GM23338 (cell line): ENCODE measurements at regions not wholly inside any gene's neighbourhood (a gene's known extent, or its start where the extent isn't known, plus 50 kb on each side); places are given as distances from the start of the nearest gene placed in this dataset.

Experiments used
- ATAC-seq: fragments of 200-7000 bp; cut with Tn5 transposase; 3 replicates; pipeline ENCODE4 v1.9.1; 2020
- DNase-seq: peaks from one replicate; pipeline ENCODE4 v3.0.0-alpha.2; 2015; ENCODE audit warnings: low spot score
- H2AFZ ChIP-seq: fragments of 200-600 bp; sonication (generic); 2 replicates; pipeline ENCODE4 v1.8.0; 2016; ENCODE audit warnings: antibody characterized with exemption, mild to moderate bottlenecking, moderate library complexity
- H3F3A ChIP-seq: fragments of 200-600 bp; sonication (generic); replicated peaks from 2 replicates; pipeline ENCODE4 v1.8.0; 2017; ENCODE audit warnings: antibody characterized with exemption, mixed run types, low read depth
- H3K27ac ChIP-seq: fragments of 200-600 bp; sonication (generic); 2 replicates; pipeline ENCODE4 v1.6.1; 2016; ENCODE audit warnings: low read depth
- H3K27me3 ChIP-seq: fragments of 200-600 bp; sonication (generic); 2 replicates; pipeline ENCODE4 v1.8.0; 2016; ENCODE audit warnings: mild to moderate bottlenecking, mixed run types, moderate library complexity; ENCODE audit not compliant: insufficient read depth
- H3K36me3 ChIP-seq: fragments of 200-600 bp; sonication (generic); 2 replicates; pipeline ENCODE4 v1.8.0; 2016; ENCODE audit warnings: mild to moderate bottlenecking; ENCODE audit not compliant: insufficient read depth
- H3K4me1 ChIP-seq: fragments of 200-600 bp; sonication (generic); 2 replicates; pipeline ENCODE4 v1.8.0; 2016; ENCODE audit warnings: mild to moderate bottlenecking, moderate library complexity; ENCODE audit not compliant: insufficient read depth
- H3K4me2 ChIP-seq: fragments of 200-600 bp; sonication (generic); 2 replicates; pipeline ENCODE4 v1.7.1; 2017; ENCODE audit warnings: mixed run types
- H3K4me3 ChIP-seq: fragments of 200-600 bp; sonication (generic); 2 replicates; pipeline ENCODE4 v1.6.1; 2016; ENCODE audit warnings: mixed run types
- H3K79me2 ChIP-seq: fragments of 200-600 bp; sonication (generic); replicated peaks from 2 replicates; pipeline ENCODE4 v1.8.0; 2017; ENCODE audit warnings: mild to moderate bottlenecking; ENCODE audit not compliant: insufficient read depth
- H3K9me2 ChIP-seq: fragments of 200-600 bp; sonication (generic); 2 replicates; pipeline ENCODE4 v1.8.0; 2017; ENCODE audit not compliant: insufficient read depth
- H4K20me1 ChIP-seq: fragments of 200-600 bp; sonication (generic); replicated peaks from 2 replicates; pipeline ENCODE4 v1.8.0; 2017; ENCODE audit warnings: mild to moderate bottlenecking; ENCODE audit not compliant: insufficient read depth
- H3K27ac Mint-ChIP-seq: 2 replicates; pipeline ENCODE4 v1.8.0; 2020; ENCODE audit warnings: inconsistent platforms, mild to moderate bottlenecking, moderate library complexity, mixed read lengths
- H3K27me3 Mint-ChIP-seq: 3 replicates; pipeline ENCODE4 v1.8.0; 2022; ENCODE audit warnings: low read depth, mild to moderate bottlenecking, moderate library complexity, mixed read lengths, inconsistent platforms; ENCODE audit not compliant: insufficient read depth, poor library complexity
- H3K36me3 Mint-ChIP-seq: 3 replicates; pipeline ENCODE4 v1.8.0; 2021; ENCODE audit warnings: low read depth, mild to moderate bottlenecking, inconsistent platforms, moderate library complexity, mixed read lengths
- H3K4me1 Mint-ChIP-seq: 3 replicates; pipeline ENCODE4 v1.8.0; 2020; ENCODE audit warnings: mild to moderate bottlenecking, inconsistent platforms, mixed read lengths
- H3K4me3 Mint-ChIP-seq: 3 replicates; pipeline ENCODE4 v1.8.0; 2021; ENCODE audit warnings: moderate library complexity, mild to moderate bottlenecking, inconsistent platforms, mixed read lengths
- H3K9me3 Mint-ChIP-seq: 3 replicates; pipeline ENCODE4 v1.8.0; 2020; ENCODE audit warnings: moderate library complexity, mild to moderate bottlenecking, inconsistent platforms, mixed read lengths
- EZH2phosphoT487 ChIP-seq: fragments of 200-600 bp; sonication (generic); IDR thresholded peaks from one replicate; pipeline ENCODE4 v1.8.1; 2018; ENCODE audit warnings: antibody characterized with exemption; ENCODE audit not compliant: unreplicated experiment
- JUNB ChIP-seq: IDR thresholded peaks from one replicate; pipeline ENCODE4 v1.6.1; 2016; ENCODE audit warnings: antibody characterized with exemption; ENCODE audit not compliant: unreplicated experiment
- NANOG ChIP-seq: IDR thresholded peaks from 2 replicates; pipeline ENCODE4 v1.6.1; 2016; ENCODE audit warnings: antibody characterized with exemption, borderline replicate concordance
- REST ChIP-seq: IDR thresholded peaks from one replicate; pipeline ENCODE4 v1.6.1; 2018; ENCODE audit warnings: antibody characterized with exemption; ENCODE audit not compliant: unreplicated experiment
- TF ChIP-seq, protein P1 (sequence below): fragments of 250-450 bp; sonication (Bioruptor Pico); IDR thresholded peaks from 2 replicates; pipeline ENCODE4 v1.5.0; 2020; ENCODE audit warnings: mild to moderate bottlenecking, moderate library complexity

GRCh38 chr5:52455920-52456319 is 331.8 kb upstream of the ITGA1 start:
- H3K27ac Mint-ChIP-seq = no peak overlapping the region
- Histone ChIP-seq H3K4me3 (no peak overlapping the region), H3K36me3 (no peaks in the 10 kb centered on the region), H3K27ac (no peak overlapping the region), H2AFZ (no peak overlapping the region), H4K20me1 (no peaks in the 10 kb centered on the region), H3F3A (no peaks in the 10 kb centered on the region), H3K79me2 (no peaks in the 10 kb centered on the region), H3K27me3 (no peaks in the 10 kb centered on the region), H3K4me1 (peaks cover 27% of the 10 kb centered on the region), H3K4me2 (no peak overlapping the region), H3K9me2 (no peaks in the 10 kb centered on the region)
- H3K4me1 Mint-ChIP-seq = peaks cover 30% of the 10 kb centered on the region
- DNase-seq (no peak), ATAC-seq (no peak)
- no peak overlapping the region for H3K4me3 Mint-ChIP-seq
- TF ChIP-seq EZH2phosphoT487 (no peak), JUNB (no peak), REST (no peak), NANOG (no peak)
- TF ChIP-seq, protein P1, sequence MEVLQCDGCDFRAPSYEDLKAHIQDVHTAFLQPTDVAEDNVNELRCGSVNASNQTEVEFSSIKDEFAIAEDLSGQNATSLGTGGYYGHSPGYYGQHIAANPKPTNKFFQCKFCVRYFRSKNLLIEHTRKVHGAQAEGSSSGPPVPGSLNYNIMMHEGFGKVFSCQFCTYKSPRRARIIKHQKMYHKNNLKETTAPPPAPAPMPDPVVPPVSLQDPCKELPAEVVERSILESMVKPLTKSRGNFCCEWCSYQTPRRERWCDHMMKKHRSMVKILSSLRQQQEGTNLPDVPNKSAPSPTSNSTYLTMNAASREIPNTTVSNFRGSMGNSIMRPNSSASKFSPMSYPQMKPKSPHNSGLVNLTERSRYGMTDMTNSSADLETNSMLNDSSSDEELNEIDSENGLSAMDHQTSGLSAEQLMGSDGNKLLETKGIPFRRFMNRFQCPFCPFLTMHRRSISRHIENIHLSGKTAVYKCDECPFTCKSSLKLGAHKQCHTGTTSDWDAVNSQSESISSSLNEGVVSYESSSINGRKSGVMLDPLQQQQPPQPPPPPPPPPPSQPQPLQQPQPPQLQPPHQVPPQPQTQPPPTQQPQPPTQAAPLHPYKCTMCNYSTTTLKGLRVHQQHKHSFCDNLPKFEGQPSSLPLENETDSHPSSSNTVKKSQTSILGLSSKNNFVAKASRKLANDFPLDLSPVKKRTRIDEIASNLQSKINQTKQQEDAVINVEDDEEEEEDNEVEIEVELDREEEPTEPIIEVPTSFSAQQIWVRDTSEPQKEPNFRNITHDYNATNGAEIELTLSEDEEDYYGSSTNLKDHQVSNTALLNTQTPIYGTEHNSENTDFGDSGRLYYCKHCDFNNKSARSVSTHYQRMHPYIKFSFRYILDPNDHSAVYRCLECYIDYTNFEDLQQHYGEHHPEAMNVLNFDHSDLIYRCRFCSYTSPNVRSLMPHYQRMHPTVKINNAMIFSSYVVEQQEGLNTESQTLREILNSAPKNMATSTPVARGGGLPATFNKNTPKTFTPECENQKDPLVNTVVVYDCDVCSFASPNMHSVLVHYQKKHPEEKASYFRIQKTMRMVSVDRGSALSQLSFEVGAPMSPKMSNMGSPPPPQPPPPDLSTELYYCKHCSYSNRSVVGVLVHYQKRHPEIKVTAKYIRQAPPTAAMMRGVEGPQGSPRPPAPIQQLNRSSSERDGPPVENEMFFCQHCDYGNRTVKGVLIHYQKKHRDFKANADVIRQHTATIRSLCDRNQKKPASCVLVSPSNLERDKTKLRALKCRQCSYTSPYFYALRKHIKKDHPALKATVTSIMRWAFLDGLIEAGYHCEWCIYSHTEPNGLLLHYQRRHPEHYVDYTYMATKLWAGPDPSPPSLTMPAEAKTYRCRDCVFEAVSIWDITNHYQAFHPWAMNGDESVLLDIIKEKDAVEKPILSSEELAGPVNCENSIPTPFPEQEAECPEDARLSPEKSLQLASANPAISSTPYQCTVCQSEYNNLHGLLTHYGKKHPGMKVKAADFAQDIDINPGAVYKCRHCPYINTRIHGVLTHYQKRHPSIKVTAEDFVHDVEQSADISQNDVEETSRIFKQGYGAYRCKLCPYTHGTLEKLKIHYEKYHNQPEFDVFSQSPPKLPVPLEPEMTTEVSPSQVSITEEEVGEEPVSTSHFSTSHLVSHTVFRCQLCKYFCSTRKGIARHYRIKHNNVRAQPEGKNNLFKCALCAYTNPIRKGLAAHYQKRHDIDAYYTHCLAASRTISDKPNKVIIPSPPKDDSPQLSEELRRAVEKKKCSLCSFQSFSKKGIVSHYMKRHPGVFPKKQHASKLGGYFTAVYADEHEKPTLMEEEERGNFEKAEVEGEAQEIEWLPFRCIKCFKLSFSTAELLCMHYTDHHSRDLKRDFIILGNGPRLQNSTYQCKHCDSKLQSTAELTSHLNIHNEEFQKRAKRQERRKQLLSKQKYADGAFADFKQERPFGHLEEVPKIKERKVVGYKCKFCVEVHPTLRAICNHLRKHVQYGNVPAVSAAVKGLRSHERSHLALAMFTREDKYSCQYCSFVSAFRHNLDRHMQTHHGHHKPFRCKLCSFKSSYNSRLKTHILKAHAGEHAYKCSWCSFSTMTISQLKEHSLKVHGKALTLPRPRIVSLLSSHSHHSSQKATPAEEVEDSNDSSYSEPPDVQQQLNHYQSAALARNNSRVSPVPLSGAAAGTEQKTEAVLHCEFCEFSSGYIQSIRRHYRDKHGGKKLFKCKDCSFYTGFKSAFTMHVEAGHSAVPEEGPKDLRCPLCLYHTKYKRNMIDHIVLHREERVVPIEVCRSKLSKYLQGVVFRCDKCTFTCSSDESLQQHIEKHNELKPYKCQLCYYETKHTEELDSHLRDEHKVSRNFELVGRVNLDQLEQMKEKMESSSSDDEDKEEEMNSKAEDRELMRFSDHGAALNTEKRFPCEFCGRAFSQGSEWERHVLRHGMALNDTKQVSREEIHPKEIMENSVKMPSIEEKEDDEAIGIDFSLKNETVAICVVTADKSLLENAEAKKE (CRISPR knock-in tag) = no peak
- H3K36me3 Mint-ChIP-seq = no peaks in the 10 kb centered on the region
- peaks cover 2% of the 10 kb centered on the region for H3K27me3 Mint-ChIP-seq
- no peaks in the 10 kb centered on the region for H3K9me3 Mint-ChIP-seq
